ENCODE measurements at regions not wholly inside any gene's neighbourhood (a gene's known extent, or its start where the extent isn't known, plus 50 kb on each side); places are given as distances from the start of the nearest gene placed in this dataset.

- no peak for TF ChIP-seq REST (IDR thresholded peaks at IDR 0.05; ENCODE audit: low read depth, low read length)
- no peak for TF ChIP-seq RFX5 (IDR thresholded peaks at IDR 0.05; ENCODE audit: low read length)
- TF ChIP-seq FOXJ3 (CRISPR knock-in tag; IDR thresholded peaks at IDR 0.05), result no peak
- TF ChIP-seq TEAD4 (IDR thresholded peaks at IDR 0.05; ENCODE audit: borderline replicate concordance, insufficient read depth), result no peak
- no peak for TF ChIP-seq FOSL2 (IDR thresholded peaks at IDR 0.05; ENCODE audit: borderline replicate concordance, low read depth)
- TF ChIP-seq YY1 (IDR thresholded peaks at IDR 0.05; ENCODE audit: low read depth), result no peak
Measured at GRCh38 chr19:33919291-33919690, 122.6 kb downstream of the KCTD15 start (continued).

- Histone ChIP-seq H3K79me2 (ENCODE audit: insufficient read depth) (no peaks in the 10 kb centered on the region), H3K4me1 (ENCODE audit: control insufficient read depth in 1 of 2, insufficient read depth in 2 of 2, low read depth in 1 of 2, low read length in 1 of 2) (no peaks in the 10 kb centered on the region)
- CTCF ChIA-PET, result interaction anchor here (1.0 to 1.8 kb wide), 5 partner anchors 11 to 175 kb away, joined by 3 to 6 read pairs (median 3); no protein-coding TSS in a partner anchor
Measured at GRCh38 chr19:33921165-33921564, 124.5 kb downstream of the KCTD15 start.

GRCh38 chr19:33926306-33926705 lies 129.6 kb downstream of the KCTD15 start:
- Histone ChIP-seq H3K9ac (no peak overlapping the region), H3K9me3 (no peaks in the 10 kb centered on the region), H3K4me1 (ENCODE audit: control insufficient read depth in 1 of 2, insufficient read depth in 2 of 2, low read depth in 1 of 2, low read length in 1 of 2) (no peaks in the 10 kb centered on the region), H3F3A (replicated peaks; ENCODE audit: insufficient read depth) (no peaks in the 10 kb centered on the region), H4K20me1 (ENCODE audit: insufficient read depth) (no peaks in the 10 kb centered on the region), H3K27ac (ENCODE audit: low read depth in 2 of 2, low read length in 1 of 2) (no peak overlapping the region), H3K4me2 (no peak overlapping the region), H3K9me2 (no peaks in the 10 kb centered on the region), H3K36me3 (replicated peaks in 1 of 2; ENCODE audit: control insufficient read depth in 1 of 2, insufficient read depth in 2 of 2, low read length in 1 of 2) (no peaks in the 10 kb centered on the region), H2AFZ (ENCODE audit: low read depth) (no peak overlapping the region), H3K79me2 (ENCODE audit: insufficient read depth) (no peaks in the 10 kb centered on the region), H3K27me3 (ENCODE audit: insufficient read depth) (no peaks in the 10 kb centered on the region), H3K4me3 (ENCODE audit: low read depth in 2 of 2, low read length in 1 of 2) (no peak overlapping the region)
- ChIA-PET CTCF (no interaction called here), POLR2A (no interaction called here)
- no peak for TF ChIP-seq GABPA (IDR thresholded peaks at IDR 0.05; ENCODE audit: low read depth)
- no peak for TF ChIP-seq CTCF (IDR thresholded peaks at IDR 0.05)
- DNase-seq, result no peak
- WGBS (ENCODE audit: low lambda C conversion rate), result 10% methylated on average over 3 of the region's 3 CpGs

More at GRCh38 chr19:33921165-33921564, 124.5 kb downstream of the KCTD15 start:
- Histone ChIP-seq H3F3A (replicated peaks; ENCODE audit: insufficient read depth) (no peaks in the 10 kb centered on the region), H2AFZ (ENCODE audit: low read depth) (no peak overlapping the region), H4K20me1 (ENCODE audit: insufficient read depth) (no peaks in the 10 kb centered on the region), H3K9me2 (no peaks in the 10 kb centered on the region), H3K9me3 (no peaks in the 10 kb centered on the region), H3K9ac (no peak overlapping the region), H3K4me2 (no peak overlapping the region), H3K27me3 (ENCODE audit: insufficient read depth) (no peaks in the 10 kb centered on the region), H3K36me3 (replicated peaks in 1 of 2; ENCODE audit: control insufficient read depth in 1 of 2, insufficient read depth in 2 of 2, low read length in 1 of 2) (no peaks in the 10 kb centered on the region), H3K27ac (ENCODE audit: low read depth in 2 of 2, low read length in 1 of 2) (no peak overlapping the region), H3K4me3 (ENCODE audit: low read depth in 2 of 2, low read length in 1 of 2) (no peak overlapping the region)
- DNase-seq, result no peak
- 30% methylated on average over 3 of the region's 3 CpGs for WGBS (ENCODE audit: low lambda C conversion rate)
- POLR2A ChIA-PET, result no interaction called here
- no peak for TF ChIP-seq GABPA (IDR thresholded peaks at IDR 0.05; ENCODE audit: low read depth)
- no peak for TF ChIP-seq SIN3A (IDR thresholded peaks at IDR 0.05; ENCODE audit: borderline replicate concordance, low read depth, low read length)
- TF ChIP-seq RFX5 (IDR thresholded peaks at IDR 0.05; ENCODE audit: low read length), result no peak
- no peak for TF ChIP-seq NRF1 (IDR thresholded peaks at IDR 0.05; ENCODE audit: low read depth, low read length)
- TF ChIP-seq JUND (IDR thresholded peaks at IDR 0.05), result no peak

Data from SK-N-SH (cell line).